OCI-LY7 (cell line): ENCODE measurements at regions not wholly inside any gene's neighbourhood (a gene's known extent, or its start where the extent isn't known, plus 50 kb on each side); places are given as distances from the start of the nearest gene placed in this dataset.

Source experiments
- BruUV-seq: library from RNA; stranded (reverse); fragments of 400-500 nt; replicated peaks from 2 replicates; lab custom pipeline; 2021; lab: Mats Ljungman, UMichigan
- CTCF ChIA-PET: fragments of 300-600 bp; sonication (Branson Sonifier 250); formaldehyde crosslinking; loops from one replicate; lab custom pipeline; 2022; ENCODE audit warnings: antibody characterized with exemption; ENCODE audit not compliant: unreplicated experiment; lab: Charles Lee
- POLR2A ChIA-PET: fragments of 300-600 bp; sonication (Branson Sonifier 250); formaldehyde crosslinking; loops from one replicate; lab custom pipeline; 2022; ENCODE audit warnings: antibody characterized with exemption; lab: Charles Lee
- DNase-seq: peaks from one replicate; pipeline ENCODE4 v3.0.0-alpha.2; 2015; ENCODE audit warnings: low spot score
- H2AFZ ChIP-seq: fragments of 200-600 bp; sonication (generic), shearing (Covaris generic); 2 replicates; pipeline ENCODE4 v1.6.1; 2014; ENCODE audit warnings: mild to moderate bottlenecking, antibody characterized with exemption, low read length, moderate library complexity
- H3K27ac ChIP-seq: fragments of 200-600 bp; sonication (generic); 2 replicates; pipeline ENCODE4 v1.5.1; 2014; ENCODE audit warnings: mixed run types, low read depth, mild to moderate bottlenecking, moderate library complexity, low read length, inconsistent platforms; ENCODE audit not compliant: poor library complexity, severe bottlenecking
- H3K36me3 ChIP-seq: fragments of 200-600 bp; sonication (generic); 2 replicates; pipeline ENCODE4 v1.6.1; 2014; ENCODE audit warnings: mild to moderate bottlenecking, antibody characterized with exemption, low read length, moderate library complexity, mixed read lengths; ENCODE audit not compliant: insufficient read depth
- H3K4me1 ChIP-seq: fragments of 200-600 bp; sonication (generic); 2 replicates; pipeline ENCODE4 v1.5.1; 2014; ENCODE audit warnings: mild to moderate bottlenecking, low read length; ENCODE audit not compliant: insufficient read depth, poor library complexity, severe bottlenecking
- H3K4me2 ChIP-seq: fragments of 200-600 bp; sonication (generic); 2 replicates; pipeline ENCODE4 v1.6.1; 2014; ENCODE audit warnings: mild to moderate bottlenecking, low read length
- H3K4me3 ChIP-seq: fragments of 200-600 bp; sonication (generic); 2 replicates; pipeline ENCODE4 v1.5.1; 2014; ENCODE audit warnings: mild to moderate bottlenecking, low read depth, low read length; ENCODE audit not compliant: poor library complexity, severe bottlenecking
- H3K79me2 ChIP-seq: fragments of 200-600 bp; sonication (generic); 2 replicates; pipeline ENCODE4 v1.6.1; 2016; ENCODE audit warnings: low read depth, mild to moderate bottlenecking, low read length, moderate library complexity, mixed read lengths; ENCODE audit not compliant: insufficient read depth
- H3K9me2 ChIP-seq: fragments of 200-600 bp; sonication (generic); 2 replicates; pipeline ENCODE4 v1.6.1; 2016; ENCODE audit warnings: mild to moderate bottlenecking, low read length, mixed read lengths; ENCODE audit not compliant: insufficient read depth
- H3K9me3 ChIP-seq: fragments of 200-600 bp; sonication (generic); 2 replicates; pipeline ENCODE4 v1.6.1; 2014; ENCODE audit warnings: mild to moderate bottlenecking, mixed run types, low read length, mixed read lengths
- H4K20me1 ChIP-seq: fragments of 200-600 bp; sonication (generic); 2 replicates; pipeline ENCODE4 v1.6.1; 2014; ENCODE audit warnings: mild to moderate bottlenecking, antibody characterized with exemption, low read length, moderate library complexity, mixed read lengths; ENCODE audit not compliant: insufficient read depth
- EZH2phosphoT487 ChIP-seq: fragments of 200-600 bp; sonication (generic); IDR thresholded peaks from 2 replicates; pipeline ENCODE4 v1.6.1; 2018; ENCODE audit warnings: low read depth, borderline replicate concordance, mild to moderate bottlenecking, mixed run types, antibody characterized with exemption, low read length, moderate library complexity, mixed read lengths
- intact Hi-C: fragments of 100-400 bp; cut with micrococcal nuclease; formaldehyde crosslinking; loops from one replicate; pipeline ENCODE4 v1.10.0; 2022; ENCODE audit not compliant: unreplicated experiment
- TF ChIP-seq, protein P1 (sequence below): fragments of 200-600 bp; sonication (generic); conservative IDR thresholded peaks from 2 replicates; pipeline ENCODE4 v1.5.1; 2014; ENCODE audit warnings: mild to moderate bottlenecking, antibody characterized with exemption, low read length, moderate library complexity, mixed read lengths

DNA sequence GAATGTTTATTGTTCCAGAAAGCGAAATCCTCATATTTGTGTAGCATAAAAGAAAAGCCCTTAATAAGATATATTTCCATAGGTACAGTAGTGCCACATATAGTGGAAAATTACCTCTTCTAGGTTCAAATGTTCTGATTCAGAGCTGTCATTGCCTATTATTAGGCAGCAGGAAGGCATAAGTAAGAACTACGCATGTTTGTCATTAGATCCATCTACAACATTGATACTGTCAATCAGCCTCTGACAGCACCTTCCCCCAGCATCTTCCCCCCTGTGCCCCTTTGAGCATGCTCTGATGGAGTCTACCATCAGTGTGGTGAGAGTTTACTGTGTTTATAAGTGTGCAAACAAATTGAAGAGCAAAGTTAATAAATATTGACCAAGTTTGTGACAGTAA, 816.1 kb downstream of the TLE4 start:
- no peak for DNase-seq
- no peaks in the 10 kb centered on the region for H3K79me2 ChIP-seq
- H3K36me3 ChIP-seq = no peaks in the 10 kb centered on the region
- no peaks in the 10 kb centered on the region for H3K4me1 ChIP-seq
- intact Hi-C loops = no loop called here
- ChIA-PET POLR2A (no interaction called here), CTCF (no interaction called here)
- no peak for TF ChIP-seq EZH2phosphoT487
- TF ChIP-seq, protein P1, sequence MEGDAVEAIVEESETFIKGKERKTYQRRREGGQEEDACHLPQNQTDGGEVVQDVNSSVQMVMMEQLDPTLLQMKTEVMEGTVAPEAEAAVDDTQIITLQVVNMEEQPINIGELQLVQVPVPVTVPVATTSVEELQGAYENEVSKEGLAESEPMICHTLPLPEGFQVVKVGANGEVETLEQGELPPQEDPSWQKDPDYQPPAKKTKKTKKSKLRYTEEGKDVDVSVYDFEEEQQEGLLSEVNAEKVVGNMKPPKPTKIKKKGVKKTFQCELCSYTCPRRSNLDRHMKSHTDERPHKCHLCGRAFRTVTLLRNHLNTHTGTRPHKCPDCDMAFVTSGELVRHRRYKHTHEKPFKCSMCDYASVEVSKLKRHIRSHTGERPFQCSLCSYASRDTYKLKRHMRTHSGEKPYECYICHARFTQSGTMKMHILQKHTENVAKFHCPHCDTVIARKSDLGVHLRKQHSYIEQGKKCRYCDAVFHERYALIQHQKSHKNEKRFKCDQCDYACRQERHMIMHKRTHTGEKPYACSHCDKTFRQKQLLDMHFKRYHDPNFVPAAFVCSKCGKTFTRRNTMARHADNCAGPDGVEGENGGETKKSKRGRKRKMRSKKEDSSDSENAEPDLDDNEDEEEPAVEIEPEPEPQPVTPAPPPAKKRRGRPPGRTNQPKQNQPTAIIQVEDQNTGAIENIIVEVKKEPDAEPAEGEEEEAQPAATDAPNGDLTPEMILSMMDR = no peak
- no peaks in the 10 kb centered on the region for H3K9me2 ChIP-seq
- BruUV-seq = no TSS peak
- no peaks in the 10 kb centered on the region for H3K9me3 ChIP-seq
- H2AFZ ChIP-seq = no peak overlapping the region
- H4K20me1 ChIP-seq = no peaks in the 10 kb centered on the region
- no peak overlapping the region for H3K4me3 ChIP-seq
- no peak overlapping the region for H3K27ac ChIP-seq
- H3K4me2 ChIP-seq = no peak overlapping the region

DNA sequence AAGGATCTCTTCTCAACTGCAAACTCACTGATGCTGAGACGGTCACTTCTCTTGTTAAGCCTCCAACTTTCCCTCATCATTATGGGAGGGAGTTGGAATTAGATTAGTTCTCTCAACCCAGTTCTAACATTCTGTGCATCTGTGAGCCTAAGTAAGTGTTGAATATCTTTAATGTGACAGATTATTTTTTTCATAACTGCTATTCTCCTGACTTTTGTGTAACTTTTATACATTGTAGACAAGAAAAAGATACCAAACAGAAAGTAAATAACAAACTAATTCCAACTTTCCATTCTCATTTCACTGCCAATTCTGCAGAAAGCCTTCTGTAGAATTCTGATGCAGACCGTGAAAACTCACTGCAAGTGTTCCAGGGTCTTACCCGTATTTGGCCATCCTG, 813.5 kb downstream of the TLE4 start:
- intact Hi-C loops = no loop called here

DNA sequence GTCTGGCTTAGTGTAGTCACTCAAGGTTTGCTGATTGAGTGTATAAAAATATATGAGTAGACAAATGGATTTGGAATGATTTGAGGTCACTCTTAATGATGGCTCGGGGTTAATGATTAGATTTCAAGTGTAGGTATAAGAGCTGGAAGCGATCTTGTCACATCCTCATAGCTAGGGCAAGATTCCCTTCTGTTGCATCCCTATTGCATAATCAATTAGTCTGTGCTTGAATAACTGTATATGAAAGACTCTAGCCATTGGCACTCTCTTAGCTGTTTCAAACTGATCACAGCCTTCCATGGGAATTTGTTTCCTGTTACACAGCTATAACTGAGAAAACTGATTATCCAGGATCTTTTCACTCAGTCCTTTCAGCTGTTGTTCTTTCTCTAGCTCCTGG, 811.6 kb downstream of the TLE4 start:
- no peak for DNase-seq
- Histone ChIP-seq H3K79me2 (no peaks in the 10 kb centered on the region), H3K4me2 (no peak overlapping the region), H3K4me3 (no peak overlapping the region), H3K27ac (no peak overlapping the region), H4K20me1 (no peaks in the 10 kb centered on the region), H3K9me2 (no peaks in the 10 kb centered on the region), H3K36me3 (no peaks in the 10 kb centered on the region), H2AFZ (no peak overlapping the region), H3K4me1 (no peaks in the 10 kb centered on the region), H3K9me3 (no peaks in the 10 kb centered on the region)
- no TSS peak for BruUV-seq
- intact Hi-C loops = no loop called here
- ChIA-PET POLR2A (no interaction called here), CTCF (no interaction called here)
- TF ChIP-seq EZH2phosphoT487 = no peak
- TF ChIP-seq, protein P1 = no peak

More for the DNA sequence above, 813.5 kb downstream of the TLE4 start:
- Histone ChIP-seq H3K4me2 (no peak overlapping the region), H2AFZ (no peak overlapping the region), H3K9me2 (no peaks in the 10 kb centered on the region), H3K9me3 (no peaks in the 10 kb centered on the region), H3K27ac (no peak overlapping the region), H3K79me2 (no peaks in the 10 kb centered on the region), H3K4me1 (no peaks in the 10 kb centered on the region), H3K4me3 (no peak overlapping the region), H3K36me3 (no peaks in the 10 kb centered on the region), H4K20me1 (no peaks in the 10 kb centered on the region)
- TF ChIP-seq EZH2phosphoT487 = no peak
- TF ChIP-seq, protein P1 = no peak
- no peak for DNase-seq
- BruUV-seq = no TSS peak
- POLR2A ChIA-PET = interaction anchor here (0.6 to 0.7 kb wide), 2 partner anchors 62 to 113 kb away, joined by 3 read pairs; no protein-coding TSS in a partner anchor
- CTCF ChIA-PET = no interaction called here
